ENCODE measurements at regions not wholly inside any gene's neighbourhood (a gene's known extent, or its start where the extent isn't known, plus 50 kb on each side); places are given as distances from the start of the nearest gene placed in this dataset.

DNA sequence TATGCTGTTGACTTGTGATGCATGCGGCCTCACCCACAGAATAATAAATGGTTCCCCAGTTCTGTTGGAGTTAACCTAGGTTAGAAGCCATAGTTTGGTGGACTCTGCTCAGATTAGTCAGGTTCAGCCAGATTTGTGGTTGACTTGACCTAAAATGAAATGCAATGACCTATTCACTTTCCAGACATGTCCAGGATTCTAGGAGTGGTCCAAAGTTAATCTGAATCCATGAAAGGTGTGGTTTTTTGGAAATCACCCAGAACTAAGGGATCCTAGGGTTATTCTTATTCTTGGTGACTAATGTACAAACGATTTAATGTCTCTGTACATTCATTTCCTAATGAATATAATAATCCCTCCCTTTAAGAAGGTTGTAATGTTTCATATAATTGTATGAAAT is 88.9 kb upstream of the RBBP8 start:
- TF ChIP-seq, protein P1, sequence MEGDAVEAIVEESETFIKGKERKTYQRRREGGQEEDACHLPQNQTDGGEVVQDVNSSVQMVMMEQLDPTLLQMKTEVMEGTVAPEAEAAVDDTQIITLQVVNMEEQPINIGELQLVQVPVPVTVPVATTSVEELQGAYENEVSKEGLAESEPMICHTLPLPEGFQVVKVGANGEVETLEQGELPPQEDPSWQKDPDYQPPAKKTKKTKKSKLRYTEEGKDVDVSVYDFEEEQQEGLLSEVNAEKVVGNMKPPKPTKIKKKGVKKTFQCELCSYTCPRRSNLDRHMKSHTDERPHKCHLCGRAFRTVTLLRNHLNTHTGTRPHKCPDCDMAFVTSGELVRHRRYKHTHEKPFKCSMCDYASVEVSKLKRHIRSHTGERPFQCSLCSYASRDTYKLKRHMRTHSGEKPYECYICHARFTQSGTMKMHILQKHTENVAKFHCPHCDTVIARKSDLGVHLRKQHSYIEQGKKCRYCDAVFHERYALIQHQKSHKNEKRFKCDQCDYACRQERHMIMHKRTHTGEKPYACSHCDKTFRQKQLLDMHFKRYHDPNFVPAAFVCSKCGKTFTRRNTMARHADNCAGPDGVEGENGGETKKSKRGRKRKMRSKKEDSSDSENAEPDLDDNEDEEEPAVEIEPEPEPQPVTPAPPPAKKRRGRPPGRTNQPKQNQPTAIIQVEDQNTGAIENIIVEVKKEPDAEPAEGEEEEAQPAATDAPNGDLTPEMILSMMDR (IDR thresholded peaks at IDR 0.05; ENCODE audit: insufficient read depth, low read length, poor library complexity, severe bottlenecking): no peak
- no peak for TF ChIP-seq EZH2phosphoT487 (conservative IDR thresholded peaks at IDR 0.05; ENCODE audit: low read length)
